Spleen (tissue), 11 donors: ENCODE measurements at regions not wholly inside any gene's neighbourhood (a gene's known extent, or its start where the extent isn't known, plus 50 kb on each side); places are given as distances from the start of the nearest gene placed in this dataset.

Source experiments
- DNase-seq: peaks from one replicate; pipeline ENCODE4 v3.0.0-alpha.2; 2020
- H3K27ac ChIP-seq, 8 donors: fragments of 200-600 bp; sonication (generic) in 7 of 8; 1 replicate in 4 of 8; 2 replicates in 4 of 8; pipeline versions ENCODE4 v1.5.0 to v1.8.0; 2016 to 2021; ENCODE audit warnings: inconsistent platforms in 4 of 8, mild to moderate bottlenecking in 4 of 8, moderate library complexity in 1 of 8
- H3K27me3 ChIP-seq, 7 donors: fragments of 200-600 bp; sonication (generic) in 6 of 7; replicated peaks in 1 of 7; 1 replicate in 4 of 7; 2 replicates in 3 of 7; pipeline versions ENCODE4 v1.5.0 to v1.8.0; 2016 to 2021; ENCODE audit warnings: inconsistent platforms in 3 of 7, mild to moderate bottlenecking in 1 of 7
- H3K36me3 ChIP-seq, 6 donors: fragments of 200-600 bp; sonication (generic) in 5 of 6; 1 replicate in 4 of 6; 2 replicates in 2 of 6; pipeline versions ENCODE4 v1.5.0 to v1.8.0; 2016 to 2021; ENCODE audit warnings: inconsistent platforms in 2 of 6
- H3K4me1 ChIP-seq, 6 donors: fragments of 200-600 bp; sonication (generic) in 5 of 6; 1 replicate in 3 of 6; 2 replicates in 3 of 6; pipeline versions ENCODE4 v1.5.0 to v1.8.0; 2016 to 2021; ENCODE audit warnings: inconsistent platforms in 3 of 6
- H3K4me3 ChIP-seq, 8 donors: fragments of 200-600 bp; sonication (generic) in 7 of 8; 1 replicate in 4 of 8; 2 replicates in 4 of 8; pipeline versions ENCODE4 v1.5.0 to v1.8.0; 2016 to 2021; ENCODE audit warnings: inconsistent platforms in 4 of 8, mild to moderate bottlenecking in 4 of 8, moderate library complexity in 2 of 8
- H3K9me3 ChIP-seq, 8 donors: fragments of 200-600 bp; sonication (generic) in 7 of 8; 1 replicate in 4 of 8; 2 replicates in 4 of 8; pipeline versions ENCODE4 v1.5.0 to v1.8.0; 2016 to 2021; ENCODE audit warnings: inconsistent platforms in 4 of 8
- POLR2A ChIP-seq, 3 donors: fragments of 450-650 bp; IDR thresholded peaks; one replicate each; pipeline ENCODE4 v1.5.1; 2017; ENCODE audit warnings: antibody characterized with exemption in 3 of 3, mild to moderate bottlenecking in 1 of 3
- POLR2AphosphoS5 ChIP-seq, 3 donors: sonication (generic); formaldehyde crosslinking; IDR thresholded peaks; one replicate each; pipeline ENCODE4 v1.5.1; 2017; ENCODE audit warnings: antibody characterized with exemption in 3 of 3
- WGBS, 5 donors: extraction: QIAGEN DNeasy Blood & Tissue Kit in 3 of 5; methylation state at CpG; one replicate each; pipeline versions ENCODE4 v1.1.5 to v1.1.7; 2013 to 2018; 5-methylcytosine and 5-hydroxymethylcytosine counted together
- intact Hi-C: fragments of 100-400 bp; cut with DNase I; formaldehyde crosslinking; loops from one replicate; pipeline ENCODE4 v1.15.0; 2023; ENCODE audit warnings: low total_unique reads
- TF ChIP-seq, protein P1 (sequence below), 11 experiments: fragments of 200-600 bp in 7 of 11; fragments of 450-650 bp in 4 of 11; sonication (generic) in 4 of 11; IDR thresholded peaks in 8 of 11; conservative IDR thresholded peaks in 3 of 11; 1 replicate in 7 of 11; 2 replicates in 4 of 11; pipeline versions ENCODE4 v1.4.0 to v1.8.0; 2016 to 2021; ENCODE audit warnings: antibody characterized with exemption in 11 of 11, inconsistent platforms in 4 of 11, mild to moderate bottlenecking in 1 of 11
- donor health status: healthy with polysubstance abuse.
- donor health status: DM: no; HTN: no; CAD: no; lungs with moderate emphysema.
- donor health status: DM: no; HTN: no; CAD: no.
- donor health status: Bipolar disorder and iron deficiency.
- donor health status: healthy.
- donor health status: DM: no; HTN: no; CAD: no.
- donor health status: DM: yes; HTN: yes; CAD: no.

GRCh38 chr5:86970361-86970760 lies 297.3 kb upstream of the RASA1 start:
- WGBS, 5 donors, result 59 to 82% (median 77%) methylated on average over 3 of the region's 3 CpGs
- Histone ChIP-seq H3K4me3 (no peak overlapping the region), H3K27me3 (no peaks in the 10 kb centered on the region), H3K36me3 (no peaks in the 10 kb centered on the region), H3K4me1 (peaks cover 0 to 24% (median 3%) of the 10 kb centered on the region in 6 donors), H3K9me3 (no peaks in the 10 kb centered on the region), H3K27ac (no peak overlapping the region)
- intact Hi-C loops, result no loop called here
- TF ChIP-seq, protein P1, sequence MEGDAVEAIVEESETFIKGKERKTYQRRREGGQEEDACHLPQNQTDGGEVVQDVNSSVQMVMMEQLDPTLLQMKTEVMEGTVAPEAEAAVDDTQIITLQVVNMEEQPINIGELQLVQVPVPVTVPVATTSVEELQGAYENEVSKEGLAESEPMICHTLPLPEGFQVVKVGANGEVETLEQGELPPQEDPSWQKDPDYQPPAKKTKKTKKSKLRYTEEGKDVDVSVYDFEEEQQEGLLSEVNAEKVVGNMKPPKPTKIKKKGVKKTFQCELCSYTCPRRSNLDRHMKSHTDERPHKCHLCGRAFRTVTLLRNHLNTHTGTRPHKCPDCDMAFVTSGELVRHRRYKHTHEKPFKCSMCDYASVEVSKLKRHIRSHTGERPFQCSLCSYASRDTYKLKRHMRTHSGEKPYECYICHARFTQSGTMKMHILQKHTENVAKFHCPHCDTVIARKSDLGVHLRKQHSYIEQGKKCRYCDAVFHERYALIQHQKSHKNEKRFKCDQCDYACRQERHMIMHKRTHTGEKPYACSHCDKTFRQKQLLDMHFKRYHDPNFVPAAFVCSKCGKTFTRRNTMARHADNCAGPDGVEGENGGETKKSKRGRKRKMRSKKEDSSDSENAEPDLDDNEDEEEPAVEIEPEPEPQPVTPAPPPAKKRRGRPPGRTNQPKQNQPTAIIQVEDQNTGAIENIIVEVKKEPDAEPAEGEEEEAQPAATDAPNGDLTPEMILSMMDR (IDR thresholded peaks at IDR 0.05 in 8 of 11, conservative IDR thresholded peaks at IDR 0.05 in 3 of 11), result no peak
- TF ChIP-seq POLR2A (IDR thresholded peaks at IDR 0.05) (no peak), POLR2AphosphoS5 (IDR thresholded peaks at IDR 0.05) (no peak)
- no peak for DNase-seq

DNA sequence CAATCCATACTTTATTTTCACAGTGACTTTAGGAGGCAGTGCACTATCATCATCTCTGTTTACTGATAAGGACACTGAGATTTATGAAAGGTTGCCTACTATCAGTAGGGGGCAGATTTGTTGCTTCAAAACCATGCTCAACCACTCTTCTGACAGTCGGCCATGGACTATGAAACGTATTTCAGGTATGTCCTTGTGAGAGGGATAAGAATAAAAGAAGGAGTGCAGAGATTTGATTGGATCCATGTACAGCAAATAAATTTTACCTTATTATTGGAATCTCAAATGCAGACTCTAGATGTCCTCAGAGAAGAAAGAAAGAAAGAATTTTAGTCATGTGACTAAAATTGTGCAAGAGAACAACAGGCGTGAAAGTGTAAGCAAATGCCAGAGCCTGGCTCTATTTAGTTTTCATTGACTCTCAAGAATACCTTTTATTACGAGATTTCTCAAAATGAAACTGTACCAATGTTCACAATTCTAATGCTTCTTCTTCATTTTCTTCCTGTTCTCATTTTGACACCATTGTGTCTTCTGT lies 296.6 kb upstream of the RASA1 start:
- H3K27ac ChIP-seq, result no peak overlapping the region

GRCh38 chr5:86974955-86975354 lies 292.7 kb upstream of the RASA1 start:
- TF ChIP-seq POLR2A (IDR thresholded peaks at IDR 0.05) (no peak), POLR2AphosphoS5 (IDR thresholded peaks at IDR 0.05) (no peak)
- TF ChIP-seq, protein P1 (IDR thresholded peaks at IDR 0.05 in 8 of 11, conservative IDR thresholded peaks at IDR 0.05 in 3 of 11), result no peak
- Histone ChIP-seq H3K9me3 (no peaks in the 10 kb centered on the region), H3K4me1 (peaks cover 0 to 42% (median 3%) of the 10 kb centered on the region in 6 donors), H3K36me3 (no peaks in the 10 kb centered on the region), H3K4me3 (no peak overlapping the region), H3K27ac (peak overlapping the region in 3 of 8 donors; percentile 10 to 36 (median 27)), H3K27me3 (no peaks in the 10 kb centered on the region)
- DNase-seq, result no peak
- intact Hi-C loops, result no loop called here
- 27 to 56% (median 41%) methylated on average over 1 of the region's 1 CpG for WGBS, 5 donors

More for the DNA sequence above, 296.6 kb upstream of the RASA1 start:
- WGBS, 5 donors, result 17 to 39% (median 26%) methylated on average over 4 of the region's 4 CpGs
- DNase-seq, result no peak
- TF ChIP-seq, protein P1 (IDR thresholded peaks at IDR 0.05 in 8 of 11, conservative IDR thresholded peaks at IDR 0.05 in 3 of 11), result peak in 4 of 11 experiments; percentile 13 to 21 (median 18)
- no peak for TF ChIP-seq POLR2A (IDR thresholded peaks at IDR 0.05)
- H3K4me3 ChIP-seq, result peak overlapping the region in 1 of 8 donors; percentile 26
- intact Hi-C loops, result no loop called here
- no peaks in the 10 kb centered on the region for H3K36me3 ChIP-seq
- no peaks in the 10 kb centered on the region for H3K27me3 ChIP-seq
- H3K4me1 ChIP-seq, result peaks cover 0 to 24% (median 3%) of the 10 kb centered on the region in 6 donors
- H3K9me3 ChIP-seq, result no peaks in the 10 kb centered on the region

DNA sequence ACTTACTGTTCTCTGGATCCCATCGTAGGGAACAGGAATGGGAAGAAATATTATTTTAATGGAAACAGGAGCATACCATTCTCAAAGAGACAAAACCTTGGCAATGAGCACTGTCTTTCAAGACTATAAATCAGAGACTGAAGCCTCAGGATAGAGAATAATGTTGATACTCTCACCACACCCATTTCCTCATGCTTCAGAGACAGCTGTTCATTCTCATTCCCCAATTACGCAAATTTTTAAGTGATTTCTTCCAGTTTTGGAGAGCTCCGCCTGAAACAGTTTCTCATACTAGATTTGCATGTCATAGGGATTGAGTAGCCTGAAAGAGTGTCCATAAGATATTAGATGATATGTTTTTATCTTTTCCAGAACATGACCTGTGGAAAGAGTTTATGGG lies 290.5 kb upstream of the RASA1 start:
- TF ChIP-seq POLR2AphosphoS5 (IDR thresholded peaks at IDR 0.05) (no peak), POLR2A (IDR thresholded peaks at IDR 0.05) (no peak)
- TF ChIP-seq, protein P1 (IDR thresholded peaks at IDR 0.05 in 8 of 11, conservative IDR thresholded peaks at IDR 0.05 in 3 of 11), result no peak
- 59 to 78% (median 64%) methylated on average over 3 of the region's 3 CpGs for WGBS, 5 donors
- Histone ChIP-seq H3K4me3 (no peak overlapping the region), H3K36me3 (no peaks in the 10 kb centered on the region), H3K27me3 (no peaks in the 10 kb centered on the region), H3K9me3 (no peaks in the 10 kb centered on the region), H3K4me1 (peaks cover 0 to 30% (median 0%) of the 10 kb centered on the region in 6 donors), H3K27ac (peak overlapping the region in 4 of 8 donors; percentile 12 to 67 (median 45))
- DNase-seq, result no peak
- intact Hi-C loops, result no loop called here
